ENCODE measurements at regions not wholly inside any gene's neighbourhood (a gene's known extent, or its start where the extent isn't known, plus 50 kb on each side); places are given as distances from the start of the nearest gene placed in this dataset.

DNA sequence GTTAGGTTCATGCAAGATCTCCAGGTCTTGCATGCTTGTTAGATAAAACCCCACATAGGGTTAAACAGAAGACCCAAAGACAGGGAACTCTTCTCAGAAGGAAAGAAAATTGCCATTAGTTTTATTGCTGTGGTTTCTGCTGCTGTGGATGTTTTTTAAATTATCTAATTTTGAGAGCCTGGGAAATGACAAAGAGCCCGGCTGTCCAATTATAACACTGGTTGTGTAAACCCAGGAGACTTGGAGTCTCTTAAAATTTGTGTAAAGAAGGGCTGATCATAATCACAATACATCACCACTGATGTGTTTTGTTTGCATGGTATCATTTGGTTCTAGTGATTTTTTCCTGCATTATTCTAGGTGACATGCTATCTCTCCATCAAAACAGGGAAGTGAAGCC is 246.5 kb upstream of the MYO3A start:
- no peak overlapping the region for H3K27ac ChIP-seq
- H3K36me3 ChIP-seq, result no peaks in the 10 kb centered on the region
- no peak for DNase-seq
- WGBS, 5 donors, result 61 to 88% (median 83%) methylated on average over 1 of the region's 1 CpG
- peaks cover 0 to 4% (median 0%) of the 10 kb centered on the region in 4 donors for H3K4me1 ChIP-seq
- TF ChIP-seq POLR2AphosphoS5 (IDR thresholded peaks at IDR 0.05) (no peak), POLR2A (IDR thresholded peaks at IDR 0.05) (no peak), EP300 (IDR thresholded peaks at IDR 0.05) (no peak)
- TF ChIP-seq, protein P1, sequence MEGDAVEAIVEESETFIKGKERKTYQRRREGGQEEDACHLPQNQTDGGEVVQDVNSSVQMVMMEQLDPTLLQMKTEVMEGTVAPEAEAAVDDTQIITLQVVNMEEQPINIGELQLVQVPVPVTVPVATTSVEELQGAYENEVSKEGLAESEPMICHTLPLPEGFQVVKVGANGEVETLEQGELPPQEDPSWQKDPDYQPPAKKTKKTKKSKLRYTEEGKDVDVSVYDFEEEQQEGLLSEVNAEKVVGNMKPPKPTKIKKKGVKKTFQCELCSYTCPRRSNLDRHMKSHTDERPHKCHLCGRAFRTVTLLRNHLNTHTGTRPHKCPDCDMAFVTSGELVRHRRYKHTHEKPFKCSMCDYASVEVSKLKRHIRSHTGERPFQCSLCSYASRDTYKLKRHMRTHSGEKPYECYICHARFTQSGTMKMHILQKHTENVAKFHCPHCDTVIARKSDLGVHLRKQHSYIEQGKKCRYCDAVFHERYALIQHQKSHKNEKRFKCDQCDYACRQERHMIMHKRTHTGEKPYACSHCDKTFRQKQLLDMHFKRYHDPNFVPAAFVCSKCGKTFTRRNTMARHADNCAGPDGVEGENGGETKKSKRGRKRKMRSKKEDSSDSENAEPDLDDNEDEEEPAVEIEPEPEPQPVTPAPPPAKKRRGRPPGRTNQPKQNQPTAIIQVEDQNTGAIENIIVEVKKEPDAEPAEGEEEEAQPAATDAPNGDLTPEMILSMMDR (IDR thresholded peaks at IDR 0.05), result no peak
- H3K4me3 ChIP-seq, result no peak overlapping the region
- intact Hi-C loops (cut with DNase I; ENCODE audit: low total_unique reads), result no loop called here
- H3K9me3 ChIP-seq, result no peaks in the 10 kb centered on the region
- no peaks in the 10 kb centered on the region for H3K27me3 ChIP-seq

DNA sequence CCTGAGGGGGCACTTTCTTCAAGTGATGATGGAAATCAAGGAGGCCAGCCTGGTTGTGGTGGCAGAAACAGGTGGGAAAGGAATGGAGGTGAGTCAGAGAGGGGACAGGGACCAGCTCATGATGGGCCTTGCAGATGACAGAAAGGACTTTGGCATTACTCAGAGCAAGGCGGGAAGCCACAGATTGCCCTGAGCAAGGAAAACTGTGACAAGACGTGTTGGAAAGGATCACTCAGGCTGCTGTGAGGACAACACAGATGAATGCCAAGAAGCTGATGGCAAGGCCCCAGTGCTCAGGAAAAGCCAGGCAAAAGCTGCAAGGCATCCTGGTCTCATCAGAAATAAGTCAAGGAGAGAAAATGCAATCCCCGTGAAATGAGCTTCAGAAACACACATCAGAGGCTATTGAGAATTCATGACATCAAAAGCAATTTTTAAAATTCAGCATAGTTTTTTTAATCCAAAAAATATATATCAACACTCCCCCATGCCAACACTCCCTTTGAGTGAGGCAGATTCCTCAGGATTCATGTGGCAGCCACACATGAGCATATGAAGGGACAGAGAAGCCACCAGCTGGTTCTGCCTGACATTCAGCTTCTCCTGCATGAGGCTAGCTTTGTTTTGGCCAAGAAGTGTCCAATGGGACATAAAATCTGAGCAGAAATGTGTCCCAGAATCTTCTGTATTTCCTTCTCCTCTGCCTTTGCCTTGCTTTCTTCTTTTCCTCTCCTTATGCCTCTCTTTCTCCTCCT is 244.5 kb upstream of the MYO3A start:
- H3K27me3 ChIP-seq, result no peaks in the 10 kb centered on the region
- H3K36me3 ChIP-seq, result no peaks in the 10 kb centered on the region
- H3K9me3 ChIP-seq, result no peaks in the 10 kb centered on the region
- H3K4me1 ChIP-seq, result no peaks in the 10 kb centered on the region
- H3K27ac ChIP-seq, result no peak overlapping the region
- no peak overlapping the region for H3K4me3 ChIP-seq
- DNase-seq, result no peak
- TF ChIP-seq POLR2AphosphoS5 (IDR thresholded peaks at IDR 0.05), result no peak
- TF ChIP-seq POLR2A (IDR thresholded peaks at IDR 0.05), result no peak
- TF ChIP-seq EP300 (IDR thresholded peaks at IDR 0.05), result no peak
- TF ChIP-seq, protein P1 (IDR thresholded peaks at IDR 0.05), result no peak
- WGBS, 5 donors, result 73 to 87% (median 78%) methylated on average over 3 of the region's 3 CpGs
- intact Hi-C loops (cut with DNase I; ENCODE audit: low total_unique reads), result no loop called here

DNA sequence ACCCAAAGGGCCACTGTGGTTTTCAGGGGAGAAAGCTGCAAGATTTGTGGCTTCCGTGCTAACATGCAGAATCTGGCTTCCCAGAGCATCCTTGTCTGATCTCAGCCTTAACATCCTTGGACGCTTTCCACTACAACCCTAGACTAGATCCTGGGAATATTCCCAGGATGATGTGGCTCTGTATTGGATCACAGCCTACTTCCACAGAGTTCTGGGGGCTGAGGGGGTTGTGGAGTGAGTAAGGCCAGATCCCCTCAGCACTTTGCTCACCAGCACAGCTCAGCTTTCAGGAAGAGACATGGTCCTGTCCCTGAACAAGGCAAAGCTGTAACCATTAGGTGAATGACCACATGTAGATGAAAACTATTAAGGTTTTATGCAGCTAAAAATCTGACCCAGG is 241.3 kb upstream of the MYO3A start:
- no peak overlapping the region for H3K4me3 ChIP-seq
- intact Hi-C loops (cut with DNase I; ENCODE audit: low total_unique reads), result no loop called here
- H3K9me3 ChIP-seq, result no peaks in the 10 kb centered on the region
- H3K36me3 ChIP-seq, result no peaks in the 10 kb centered on the region
- H3K27me3 ChIP-seq, result no peaks in the 10 kb centered on the region
- peak in 1 of 2 donors; percentile 50 for DNase-seq
- TF ChIP-seq POLR2A (IDR thresholded peaks at IDR 0.05), result no peak
- TF ChIP-seq EP300 (IDR thresholded peaks at IDR 0.05), result no peak
- TF ChIP-seq, protein P1 (IDR thresholded peaks at IDR 0.05), result no peak
- no peak for TF ChIP-seq POLR2AphosphoS5 (IDR thresholded peaks at IDR 0.05)
- WGBS, 5 donors, result 43 to 83% (median 72%) methylated on average over 2 of the region's 2 CpGs
- no peak overlapping the region for H3K27ac ChIP-seq
- no peaks in the 10 kb centered on the region for H3K4me1 ChIP-seq

DNA sequence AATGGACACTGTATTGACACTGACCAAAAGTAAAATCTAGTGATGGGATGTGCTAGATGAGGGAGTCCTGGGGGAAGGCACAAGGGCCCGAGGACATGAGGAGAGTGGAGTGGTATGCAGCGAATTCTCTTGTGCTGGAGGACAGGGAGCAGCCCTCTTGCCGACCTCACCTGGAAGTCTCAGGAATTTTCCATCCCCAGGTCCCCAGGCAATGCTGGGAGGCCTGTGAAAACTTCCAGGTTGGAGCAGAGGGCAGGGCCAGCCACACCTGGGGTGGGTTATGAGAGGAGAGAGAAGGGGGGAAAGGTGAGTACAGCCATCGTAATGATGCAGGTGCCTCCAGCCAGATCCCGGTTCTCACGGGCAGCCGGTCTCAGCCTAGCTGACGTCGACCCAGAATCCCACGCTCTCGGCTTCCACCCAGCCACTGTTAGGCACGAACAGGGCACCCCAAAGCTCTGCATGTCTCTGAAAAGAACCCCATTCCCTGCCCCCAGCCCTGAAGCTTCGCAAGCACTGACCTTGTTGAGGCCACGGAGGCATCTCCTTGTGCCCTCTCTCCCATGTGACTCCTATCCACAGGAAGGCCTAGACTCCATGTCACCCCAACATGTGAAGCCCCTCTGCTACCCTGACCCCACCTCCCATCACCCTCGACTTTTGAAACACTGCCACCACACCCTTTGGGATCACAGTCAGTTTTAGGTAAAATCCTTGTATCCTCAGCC is 239.7 kb upstream of the MYO3A start:
- no peak for DNase-seq
- H3K27ac ChIP-seq, result no peak overlapping the region
- no peaks in the 10 kb centered on the region for H3K9me3 ChIP-seq
- H3K27me3 ChIP-seq, result no peaks in the 10 kb centered on the region
- H3K4me3 ChIP-seq, result no peak overlapping the region
- WGBS, 5 donors, result 84 to 87% (median 86%) methylated on average over 15 of the region's 15 CpGs
- no peaks in the 10 kb centered on the region for H3K4me1 ChIP-seq
- no peak for TF ChIP-seq POLR2A (IDR thresholded peaks at IDR 0.05)
- TF ChIP-seq, protein P1 (IDR thresholded peaks at IDR 0.05), result no peak
- TF ChIP-seq POLR2AphosphoS5 (IDR thresholded peaks at IDR 0.05), result no peak
- TF ChIP-seq EP300 (IDR thresholded peaks at IDR 0.05), result no peak
- H3K36me3 ChIP-seq, result no peaks in the 10 kb centered on the region
- intact Hi-C loops (cut with DNase I; ENCODE audit: low total_unique reads), result no loop called here

Measured in stomach (tissue), 8 donors.